ENCODE measurements at regions not wholly inside any gene's neighbourhood (a gene's known extent, or its start where the extent isn't known, plus 50 kb on each side); places are given as distances from the start of the nearest gene placed in this dataset.

GRCh38 chr2:123359636-123360035 lies 665.5 kb upstream of the CNTNAP5 start:
- TF ChIP-seq, protein P1, sequence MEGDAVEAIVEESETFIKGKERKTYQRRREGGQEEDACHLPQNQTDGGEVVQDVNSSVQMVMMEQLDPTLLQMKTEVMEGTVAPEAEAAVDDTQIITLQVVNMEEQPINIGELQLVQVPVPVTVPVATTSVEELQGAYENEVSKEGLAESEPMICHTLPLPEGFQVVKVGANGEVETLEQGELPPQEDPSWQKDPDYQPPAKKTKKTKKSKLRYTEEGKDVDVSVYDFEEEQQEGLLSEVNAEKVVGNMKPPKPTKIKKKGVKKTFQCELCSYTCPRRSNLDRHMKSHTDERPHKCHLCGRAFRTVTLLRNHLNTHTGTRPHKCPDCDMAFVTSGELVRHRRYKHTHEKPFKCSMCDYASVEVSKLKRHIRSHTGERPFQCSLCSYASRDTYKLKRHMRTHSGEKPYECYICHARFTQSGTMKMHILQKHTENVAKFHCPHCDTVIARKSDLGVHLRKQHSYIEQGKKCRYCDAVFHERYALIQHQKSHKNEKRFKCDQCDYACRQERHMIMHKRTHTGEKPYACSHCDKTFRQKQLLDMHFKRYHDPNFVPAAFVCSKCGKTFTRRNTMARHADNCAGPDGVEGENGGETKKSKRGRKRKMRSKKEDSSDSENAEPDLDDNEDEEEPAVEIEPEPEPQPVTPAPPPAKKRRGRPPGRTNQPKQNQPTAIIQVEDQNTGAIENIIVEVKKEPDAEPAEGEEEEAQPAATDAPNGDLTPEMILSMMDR (IDR thresholded peaks at IDR 0.05) = no peak
- TF ChIP-seq POLR2A (IDR thresholded peaks at IDR 0.05) = no peak

Measured in esophagus squamous epithelium (tissue), 4 donors.